ENCODE measurements at regions not wholly inside any gene's neighbourhood (a gene's known extent, or its start where the extent isn't known, plus 50 kb on each side); places are given as distances from the start of the nearest gene placed in this dataset.

DNA sequence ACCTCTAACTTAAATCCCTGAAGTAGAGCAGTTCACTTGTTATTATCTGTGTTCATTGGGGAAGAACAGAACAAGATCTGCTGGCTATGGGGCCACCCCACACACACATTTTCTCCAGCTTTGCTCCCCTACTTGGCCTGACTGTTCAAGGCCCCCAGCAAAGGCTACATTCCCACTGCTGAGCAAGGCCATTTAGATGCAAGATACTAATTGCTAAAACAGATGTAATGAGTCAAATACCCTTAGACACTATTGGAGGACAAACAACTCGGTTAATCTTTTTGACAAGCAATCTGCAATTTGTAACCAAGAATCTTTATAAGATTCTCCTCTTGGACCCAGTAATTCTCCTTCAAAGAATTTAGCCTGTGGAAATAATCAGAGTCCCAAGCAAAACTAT is 67.7 kb downstream of the NAV1 start:
- TF ChIP-seq, protein P1, sequence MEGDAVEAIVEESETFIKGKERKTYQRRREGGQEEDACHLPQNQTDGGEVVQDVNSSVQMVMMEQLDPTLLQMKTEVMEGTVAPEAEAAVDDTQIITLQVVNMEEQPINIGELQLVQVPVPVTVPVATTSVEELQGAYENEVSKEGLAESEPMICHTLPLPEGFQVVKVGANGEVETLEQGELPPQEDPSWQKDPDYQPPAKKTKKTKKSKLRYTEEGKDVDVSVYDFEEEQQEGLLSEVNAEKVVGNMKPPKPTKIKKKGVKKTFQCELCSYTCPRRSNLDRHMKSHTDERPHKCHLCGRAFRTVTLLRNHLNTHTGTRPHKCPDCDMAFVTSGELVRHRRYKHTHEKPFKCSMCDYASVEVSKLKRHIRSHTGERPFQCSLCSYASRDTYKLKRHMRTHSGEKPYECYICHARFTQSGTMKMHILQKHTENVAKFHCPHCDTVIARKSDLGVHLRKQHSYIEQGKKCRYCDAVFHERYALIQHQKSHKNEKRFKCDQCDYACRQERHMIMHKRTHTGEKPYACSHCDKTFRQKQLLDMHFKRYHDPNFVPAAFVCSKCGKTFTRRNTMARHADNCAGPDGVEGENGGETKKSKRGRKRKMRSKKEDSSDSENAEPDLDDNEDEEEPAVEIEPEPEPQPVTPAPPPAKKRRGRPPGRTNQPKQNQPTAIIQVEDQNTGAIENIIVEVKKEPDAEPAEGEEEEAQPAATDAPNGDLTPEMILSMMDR (IDR thresholded peaks at IDR 0.05; ENCODE audit: low read depth, low read length), result no peak
- no peak for TF ChIP-seq EZH2phosphoT487 (IDR thresholded peaks at IDR 0.05; ENCODE audit: low read depth)

Data from OCI-LY3 (cell line).